ENCODE measurements at regions not wholly inside any gene's neighbourhood (a gene's known extent, or its start where the extent isn't known, plus 50 kb on each side); places are given as distances from the start of the nearest gene placed in this dataset.

DNA sequence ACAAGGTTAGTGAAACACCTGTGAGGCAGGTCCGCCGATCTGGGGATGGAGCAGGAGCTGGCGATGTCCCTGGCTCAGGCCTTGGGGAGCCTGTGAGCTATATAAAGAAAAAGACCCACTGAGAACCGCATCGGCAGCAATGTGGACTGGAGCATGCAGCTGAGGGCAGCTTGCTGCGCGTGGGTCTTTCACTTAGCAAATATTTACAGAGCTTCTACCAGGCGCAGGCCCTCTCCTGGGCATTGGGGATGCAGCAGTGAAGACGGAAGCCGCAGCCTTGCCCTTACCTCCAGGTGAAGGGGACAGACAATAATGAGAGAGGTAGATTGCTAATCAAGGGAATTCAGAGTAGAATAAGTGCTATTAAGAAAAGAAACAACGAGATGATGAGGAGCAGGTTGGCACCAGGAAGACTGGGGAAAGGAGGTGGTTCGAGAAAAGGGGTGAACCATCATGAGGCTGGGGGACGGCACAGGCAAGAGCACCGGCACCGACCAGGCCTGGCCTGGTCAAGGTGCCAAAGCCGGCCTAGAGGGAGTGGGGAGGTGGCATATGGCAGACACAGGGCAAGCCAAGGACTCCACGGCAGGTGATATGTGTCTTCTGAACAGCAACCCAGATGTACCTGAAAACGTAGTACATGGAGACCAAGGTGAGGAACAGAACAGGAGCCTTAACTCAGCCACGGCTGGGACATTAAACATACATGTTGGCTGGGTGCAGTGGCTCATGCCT is 60.7 kb upstream of the PAX7 start:
- TF ChIP-seq, protein P1, sequence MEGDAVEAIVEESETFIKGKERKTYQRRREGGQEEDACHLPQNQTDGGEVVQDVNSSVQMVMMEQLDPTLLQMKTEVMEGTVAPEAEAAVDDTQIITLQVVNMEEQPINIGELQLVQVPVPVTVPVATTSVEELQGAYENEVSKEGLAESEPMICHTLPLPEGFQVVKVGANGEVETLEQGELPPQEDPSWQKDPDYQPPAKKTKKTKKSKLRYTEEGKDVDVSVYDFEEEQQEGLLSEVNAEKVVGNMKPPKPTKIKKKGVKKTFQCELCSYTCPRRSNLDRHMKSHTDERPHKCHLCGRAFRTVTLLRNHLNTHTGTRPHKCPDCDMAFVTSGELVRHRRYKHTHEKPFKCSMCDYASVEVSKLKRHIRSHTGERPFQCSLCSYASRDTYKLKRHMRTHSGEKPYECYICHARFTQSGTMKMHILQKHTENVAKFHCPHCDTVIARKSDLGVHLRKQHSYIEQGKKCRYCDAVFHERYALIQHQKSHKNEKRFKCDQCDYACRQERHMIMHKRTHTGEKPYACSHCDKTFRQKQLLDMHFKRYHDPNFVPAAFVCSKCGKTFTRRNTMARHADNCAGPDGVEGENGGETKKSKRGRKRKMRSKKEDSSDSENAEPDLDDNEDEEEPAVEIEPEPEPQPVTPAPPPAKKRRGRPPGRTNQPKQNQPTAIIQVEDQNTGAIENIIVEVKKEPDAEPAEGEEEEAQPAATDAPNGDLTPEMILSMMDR (IDR thresholded peaks at IDR 0.05; ENCODE audit: insufficient read depth, low read length), result no peak
- H3K4me3 ChIP-seq (ENCODE audit: low read depth, low read length), result no peak overlapping the region
- no peak for DNase-seq (ENCODE audit: low read depth)

DNA sequence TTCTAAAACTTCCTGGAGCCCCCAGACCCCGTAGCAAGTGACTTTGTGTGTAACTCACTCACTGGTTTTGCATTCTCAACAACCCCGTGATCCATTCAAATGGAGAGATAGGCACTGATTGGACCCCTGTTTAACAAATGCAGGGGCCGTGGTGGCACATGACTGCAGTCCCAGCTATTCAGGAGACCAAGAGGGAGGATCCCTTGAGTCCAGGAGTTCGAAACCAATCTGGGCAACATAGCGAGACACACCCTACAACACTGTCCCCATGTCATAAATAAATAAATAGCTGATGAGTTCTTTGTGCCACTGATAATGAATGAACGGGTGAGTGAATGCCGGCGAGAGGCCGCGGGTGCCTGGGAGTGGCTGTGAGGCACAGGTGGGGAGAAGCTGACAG is 59.4 kb upstream of the PAX7 start:
- no peak for DNase-seq (ENCODE audit: low read depth)

DNA sequence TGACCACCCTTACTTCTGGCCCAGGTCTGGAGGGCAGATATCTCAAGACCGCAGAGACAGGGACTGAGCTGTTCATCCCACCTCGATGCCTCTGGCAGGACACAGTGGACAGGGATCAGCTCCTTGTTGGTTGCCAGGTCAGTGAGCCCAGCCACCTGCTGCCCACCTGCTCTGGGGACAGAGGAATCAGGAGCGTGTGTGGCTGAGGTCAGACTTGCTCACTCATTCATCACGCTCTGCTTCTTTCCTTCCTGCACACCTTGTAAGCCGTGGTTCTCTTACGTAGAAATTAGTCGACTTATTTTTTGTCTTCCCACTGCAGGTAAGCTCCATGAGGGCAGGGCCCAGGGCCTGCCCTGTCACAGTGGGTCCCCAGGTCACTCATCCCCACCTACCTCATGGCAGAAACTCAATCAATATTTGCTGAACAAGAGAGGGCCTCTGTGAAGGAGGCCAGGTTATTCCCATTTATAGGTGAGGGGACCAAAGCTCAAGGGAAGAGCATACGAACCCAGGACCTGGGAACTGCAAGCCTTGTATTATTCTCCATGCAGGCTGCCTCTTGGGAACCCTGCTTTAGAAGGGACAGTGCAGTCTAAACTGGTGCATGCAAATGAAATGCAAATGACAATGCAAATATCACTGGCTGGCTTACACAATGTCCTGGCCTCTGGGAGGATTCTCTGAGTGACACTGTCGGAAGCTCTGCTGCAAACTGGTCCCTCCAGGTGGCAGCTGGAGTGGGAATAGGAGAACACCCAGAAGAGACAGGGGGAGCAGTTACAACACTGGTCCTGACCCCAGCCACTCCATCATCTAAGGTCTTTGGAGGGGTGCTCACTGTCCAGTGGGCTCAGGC is 58.4 kb upstream of the PAX7 start:
- TF ChIP-seq, protein P1 (IDR thresholded peaks at IDR 0.05; ENCODE audit: insufficient read depth, low read length), result no peak
- DNase-seq (ENCODE audit: low read depth), result no peak
- H3K4me3 ChIP-seq (ENCODE audit: low read depth, low read length), result no peak overlapping the region

More for the DNA sequence above, 59.4 kb upstream of the PAX7 start:
- H3K4me3 ChIP-seq (ENCODE audit: low read depth, low read length), result no peak overlapping the region
- TF ChIP-seq, protein P1 (IDR thresholded peaks at IDR 0.05; ENCODE audit: insufficient read depth, low read length), result no peak

DNA sequence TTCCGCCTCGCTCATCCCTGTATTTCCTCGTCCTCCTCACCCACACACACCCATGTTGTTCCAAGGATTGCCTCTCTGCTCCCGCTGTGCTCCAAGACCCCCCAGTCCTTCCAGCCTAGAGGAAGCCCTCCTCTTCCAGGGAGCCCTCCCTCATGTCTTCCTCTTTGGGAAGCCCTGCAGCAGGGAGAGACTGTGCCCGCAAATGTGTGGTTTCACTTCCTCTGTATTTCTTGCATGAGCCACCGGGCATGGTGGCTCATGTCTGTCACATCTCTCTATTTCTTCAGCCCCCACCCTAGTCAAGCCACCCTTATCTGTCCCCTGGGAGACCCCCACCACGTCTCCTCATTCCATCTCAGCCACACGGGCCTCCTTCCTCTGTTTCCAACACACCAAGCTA is 57.5 kb upstream of the PAX7 start:
- TF ChIP-seq, protein P1 (IDR thresholded peaks at IDR 0.05; ENCODE audit: insufficient read depth, low read length), result no peak
- DNase-seq (ENCODE audit: low read depth), result no peak
- no peak overlapping the region for H3K4me3 ChIP-seq (ENCODE audit: low read depth, low read length)

DNA sequence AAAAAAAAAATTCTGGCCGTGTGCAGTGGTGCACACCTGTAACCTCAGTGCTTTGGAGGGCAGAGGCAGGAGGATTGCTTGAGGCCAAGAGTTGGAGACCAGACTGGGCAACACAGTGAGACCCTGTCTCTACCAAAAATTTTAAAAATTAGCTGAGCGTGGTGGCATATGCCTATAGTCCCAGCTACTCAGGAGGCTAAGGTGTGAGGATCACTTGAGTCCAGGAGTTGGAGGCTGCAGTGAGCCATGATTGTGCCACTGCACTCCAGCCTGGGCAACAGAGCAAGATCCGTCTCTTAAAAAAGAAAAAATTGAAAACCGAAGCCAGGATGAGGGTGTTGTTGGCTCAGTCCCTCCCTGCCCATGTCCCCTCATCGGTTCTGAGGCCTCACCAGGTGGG is 55.9 kb upstream of the PAX7 start:
- no peak for DNase-seq (ENCODE audit: low read depth)
- TF ChIP-seq, protein P1 (IDR thresholded peaks at IDR 0.05; ENCODE audit: insufficient read depth, low read length), result no peak
- no peak overlapping the region for H3K4me3 ChIP-seq (ENCODE audit: low read depth, low read length)

DNA sequence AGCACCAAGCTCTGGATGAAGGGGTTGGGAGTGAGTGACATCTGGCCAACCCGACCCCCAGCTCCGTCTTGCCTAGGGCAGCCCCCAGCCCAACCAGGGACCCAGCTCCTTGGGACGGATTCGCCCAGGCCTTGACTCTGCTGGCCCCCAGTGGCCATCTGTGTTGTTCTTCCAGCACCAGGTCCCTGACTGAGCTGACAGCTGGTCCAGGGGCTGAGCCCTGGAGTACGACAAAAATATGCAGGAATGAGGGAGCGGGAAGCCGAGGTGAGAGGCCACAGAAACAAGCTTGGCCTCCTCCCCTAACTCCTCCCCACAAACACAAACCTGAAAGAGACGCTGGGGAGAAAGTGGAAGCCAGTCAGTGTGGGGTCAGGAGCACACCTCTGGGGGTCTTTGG is 55.0 kb upstream of the PAX7 start:
- DNase-seq (ENCODE audit: low read depth), result no peak
- H3K4me3 ChIP-seq (ENCODE audit: low read depth, low read length), result no peak overlapping the region
- TF ChIP-seq, protein P1 (IDR thresholded peaks at IDR 0.05; ENCODE audit: insufficient read depth, low read length), result no peak

All from fibroblast of the aortic adventitia (primary cell).